ENCODE measurements at regions not wholly inside any gene's neighbourhood (a gene's known extent, or its start where the extent isn't known, plus 50 kb on each side); places are given as distances from the start of the nearest gene placed in this dataset.

GRCh38 chr15:46996359-46996758 is 720.9 kb upstream of the SEMA6D start:
- TF ChIP-seq CEBPB (IDR thresholded peaks at IDR 0.05) (no peak), YY1 (IDR thresholded peaks at IDR 0.05; ENCODE audit: low read depth) (no peak), RAD21 (IDR thresholded peaks at IDR 0.05; ENCODE audit: low read depth) (no peak), NFIC (IDR thresholded peaks at IDR 0.05) (no peak), FOXM1 (IDR thresholded peaks at IDR 0.05; ENCODE audit: borderline replicate concordance, low read depth) (no peak), TCF12 (IDR thresholded peaks at IDR 0.05; ENCODE audit: low read depth) (no peak)
